H9 (cell line): ENCODE measurements at regions not wholly inside any gene's neighbourhood (a gene's known extent, or its start where the extent isn't known, plus 50 kb on each side); places are given as distances from the start of the nearest gene placed in this dataset.

ENCODE experiments used
- DNase-seq: peaks from one replicate; pipeline ENCODE4 v3.0.0-alpha.2; 2017
- H2AFZ ChIP-seq: one replicate; pipeline ENCODE4 v1.6.1; 2013; ENCODE audit warnings: mild to moderate bottlenecking, low read length, control low read depth, moderate library complexity
- H2AK5ac ChIP-seq: 2 replicates; pipeline ENCODE4 v1.6.1; 2013; ENCODE audit warnings: low read length, control low read depth, mixed read lengths; ENCODE audit not compliant: insufficient read length
- H2BK120ac ChIP-seq: one replicate; pipeline ENCODE4 v1.6.1; 2013; ENCODE audit warnings: low read depth, mild to moderate bottlenecking, low read length, control low read depth, inconsistent platforms; ENCODE audit not compliant: poor library complexity, severe bottlenecking
- H2BK12ac ChIP-seq: 2 replicates; pipeline ENCODE4 v1.6.1; 2013; ENCODE audit warnings: low read length, control low read depth, mixed read lengths, low read depth; ENCODE audit not compliant: insufficient read length
- H2BK15ac ChIP-seq: 2 replicates; pipeline ENCODE4 v1.6.1; 2013; ENCODE audit warnings: low read depth, low read length, control low read depth
- H2BK20ac ChIP-seq: one replicate; pipeline ENCODE4 v1.6.1; 2013; ENCODE audit warnings: low read depth, mild to moderate bottlenecking, low read length, control low read depth, inconsistent platforms; ENCODE audit not compliant: poor library complexity, severe bottlenecking
- H2BK5ac ChIP-seq: 2 replicates; pipeline ENCODE4 v1.6.1; 2013; ENCODE audit warnings: low read length, control low read depth, mixed read lengths; ENCODE audit not compliant: insufficient read length
- H3K14ac ChIP-seq: 2 replicates; pipeline ENCODE4 v1.6.1; 2013; ENCODE audit warnings: low read length, control low read depth; ENCODE audit not compliant: insufficient read depth
- H3K18ac ChIP-seq: 2 replicates; pipeline ENCODE4 v1.6.1; 2013; ENCODE audit warnings: low read depth, mild to moderate bottlenecking, mixed read lengths, low read length, control low read depth; ENCODE audit not compliant: insufficient read length
- H3K23ac ChIP-seq: 2 replicates; pipeline ENCODE4 v1.6.1; 2013; ENCODE audit warnings: low read length, control low read depth, mixed read lengths, low read depth; ENCODE audit not compliant: insufficient read length
- H3K23me2 ChIP-seq: 2 replicates; pipeline ENCODE4 v1.6.1; 2013; ENCODE audit warnings: low read depth, mild to moderate bottlenecking, mixed read lengths, low read length, control low read depth; ENCODE audit not compliant: insufficient read length, poor library complexity, severe bottlenecking
- H3K27ac ChIP-seq: 2 replicates; pipeline ENCODE4 v1.5.1; 2013; ENCODE audit warnings: low read length, control low read depth, mixed read lengths, low read depth; ENCODE audit not compliant: insufficient read length
- H3K27me3 ChIP-seq: 2 replicates; pipeline ENCODE4 v1.6.1; 2013; ENCODE audit warnings: low read length, control low read depth, inconsistent platforms; ENCODE audit not compliant: insufficient read depth
- H3K4ac ChIP-seq: 2 replicates; pipeline ENCODE4 v1.6.1; 2013; ENCODE audit warnings: low read depth, mild to moderate bottlenecking, control low read depth, inconsistent platforms, low read length, moderate library complexity
- H3K4me1 ChIP-seq: 2 replicates; pipeline ENCODE4 v1.6.1; 2013; ENCODE audit warnings: low read length, control low read depth, inconsistent platforms; ENCODE audit not compliant: insufficient read depth
- H3K4me2 ChIP-seq: 2 replicates; pipeline ENCODE4 v1.6.1; 2013; ENCODE audit warnings: low read length, control low read depth, mixed read lengths; ENCODE audit not compliant: insufficient read length, insufficient read depth
- H3K56ac ChIP-seq: 2 replicates; pipeline ENCODE4 v1.6.1; 2013; ENCODE audit warnings: low read depth, mild to moderate bottlenecking, mixed read lengths, low read length, control low read depth; ENCODE audit not compliant: insufficient read length
- H3K79me1 ChIP-seq: 2 replicates; pipeline ENCODE4 v1.6.1; 2013; ENCODE audit warnings: low read depth, mild to moderate bottlenecking, moderate library complexity, low read length, control low read depth, inconsistent platforms; ENCODE audit not compliant: insufficient read depth, poor library complexity, severe bottlenecking
- H3K79me2 ChIP-seq: 2 replicates; pipeline ENCODE4 v1.6.1; 2013; ENCODE audit warnings: low read length, control low read depth, inconsistent platforms; ENCODE audit not compliant: insufficient read depth
- H3K9ac ChIP-seq: 2 replicates; pipeline ENCODE4 v1.6.1; 2013; ENCODE audit warnings: low read length, control low read depth, mixed read lengths; ENCODE audit not compliant: insufficient read length; ENCODE audit errors: extremely low read depth
- H3K9me3 ChIP-seq: one replicate; pipeline ENCODE4 v1.6.1; 2013; ENCODE audit warnings: low read depth, low read length, inconsistent platforms; ENCODE audit not compliant: control insufficient read depth
- H3T11ph ChIP-seq: one replicate; pipeline ENCODE4 v1.6.1; 2013; ENCODE audit warnings: mild to moderate bottlenecking, low read length, control low read depth, inconsistent platforms
- H4K20me1 ChIP-seq: one replicate; pipeline ENCODE4 v1.6.1; 2013; ENCODE audit not compliant: control insufficient read depth, insufficient read length, insufficient read depth
- H4K5ac ChIP-seq: 2 replicates; pipeline ENCODE4 v1.6.1; 2013; ENCODE audit warnings: low read depth, mild to moderate bottlenecking, mixed read lengths, low read length, control low read depth; ENCODE audit not compliant: insufficient read length
- H4K8ac ChIP-seq: replicated peaks from 2 replicates; pipeline ENCODE4 v1.6.1; 2013; ENCODE audit warnings: low read length, control low read depth, mixed read lengths, low read depth; ENCODE audit not compliant: insufficient read length
- H4K91ac ChIP-seq: 2 replicates; pipeline ENCODE4 v1.6.1; 2013; ENCODE audit warnings: low read depth, mild to moderate bottlenecking, moderate library complexity, mixed read lengths, low read length, control low read depth; ENCODE audit not compliant: insufficient read length
- H3K27ac Mint-ChIP-seq, 3 experiments: 2 replicates in 2 of 3; 3 replicates in 1 of 3; pipeline ENCODE4 v1.8.0; 2020 to 2021; ENCODE audit warnings: mixed read lengths in 3 of 3, mild to moderate bottlenecking in 1 of 3, moderate library complexity in 1 of 3
- H3K27me3 Mint-ChIP-seq: 2 replicates; pipeline ENCODE4 v1.8.0; 2021; ENCODE audit warnings: low read depth, mild to moderate bottlenecking, moderate library complexity, mixed read lengths
- H3K36me3 Mint-ChIP-seq, 3 experiments: 2 replicates in 2 of 3; 3 replicates in 1 of 3; pipeline ENCODE4 v1.8.0; 2020 to 2021; ENCODE audit warnings: low read depth in 3 of 3, mixed read lengths in 3 of 3; ENCODE audit not compliant: insufficient read depth in 1 of 3
- H3K4me1 Mint-ChIP-seq, 2 experiments: 2 replicates each; pipeline ENCODE4 v1.8.0; 2020; ENCODE audit warnings: mixed read lengths in 2 of 2
- H3K4me3 Mint-ChIP-seq, 2 experiments: 2 replicates in 1 of 2; 3 replicates in 1 of 2; pipeline ENCODE4 v1.8.0; 2020 to 2021; ENCODE audit warnings: mild to moderate bottlenecking in 2 of 2, mixed read lengths in 2 of 2, moderate library complexity in 1 of 2
- H3K9me3 Mint-ChIP-seq, 2 experiments: 2 replicates in 1 of 2; 3 replicates in 1 of 2; pipeline ENCODE4 v1.8.0; 2020; ENCODE audit warnings: mild to moderate bottlenecking in 2 of 2, mixed read lengths in 2 of 2, moderate library complexity in 1 of 2
- TF ChIP-seq, protein P1 (sequence below): fragments of 200-600 bp; sonication (generic); conservative IDR thresholded peaks from 3 replicates; pipeline ENCODE4 v1.8.0; 2021; ENCODE audit warnings: antibody characterized with exemption, mild to moderate bottlenecking

- no peak overlapping the region for H3K14ac ChIP-seq
- peaks cover 4 to 11% of the 10 kb centered on the region in 2 experiments; a peak in 2 of 4 replicates for H3K4me1 Mint-ChIP-seq
Measured at GRCh38 chr6:51462896-51463295, 624.5 kb downstream of the PKHD1 start.

More at GRCh38 chr6:51462896-51463295, 624.5 kb downstream of the PKHD1 start:
- no peak overlapping the region for H3K4me3 Mint-ChIP-seq
- Histone ChIP-seq H3K27me3 (no peaks in the 10 kb centered on the region), H2BK5ac (no peak overlapping the region), H2AK5ac (no peak overlapping the region), H2BK20ac (no peak overlapping the region), H3K9me3 (no peaks in the 10 kb centered on the region), H4K20me1 (no peaks in the 10 kb centered on the region), H3K18ac (no peak overlapping the region), H3T11ph (no peak overlapping the region), H4K8ac (no peak overlapping the region), H3K23ac (no peak overlapping the region), H3K9ac (no peak overlapping the region), H3K4ac (no peak overlapping the region), H2BK15ac (no peak overlapping the region), H3K79me1 (no peaks in the 10 kb centered on the region), H3K27ac (no peak overlapping the region), H4K5ac (no peak overlapping the region), H3K56ac (no peak overlapping the region), H4K91ac (no peak overlapping the region), H3K4me1 (no peaks in the 10 kb centered on the region), H3K79me2 (no peaks in the 10 kb centered on the region; the same call in 1 of the 2 replicates), H2BK120ac (no peak overlapping the region), H2BK12ac (no peak overlapping the region), H2AFZ (no peak overlapping the region), H3K23me2 (no peaks in the 10 kb centered on the region), H3K4me2 (no peak overlapping the region)
- no peaks in the 10 kb centered on the region for H3K9me3 Mint-ChIP-seq
- no peak for DNase-seq
- TF ChIP-seq, protein P1, sequence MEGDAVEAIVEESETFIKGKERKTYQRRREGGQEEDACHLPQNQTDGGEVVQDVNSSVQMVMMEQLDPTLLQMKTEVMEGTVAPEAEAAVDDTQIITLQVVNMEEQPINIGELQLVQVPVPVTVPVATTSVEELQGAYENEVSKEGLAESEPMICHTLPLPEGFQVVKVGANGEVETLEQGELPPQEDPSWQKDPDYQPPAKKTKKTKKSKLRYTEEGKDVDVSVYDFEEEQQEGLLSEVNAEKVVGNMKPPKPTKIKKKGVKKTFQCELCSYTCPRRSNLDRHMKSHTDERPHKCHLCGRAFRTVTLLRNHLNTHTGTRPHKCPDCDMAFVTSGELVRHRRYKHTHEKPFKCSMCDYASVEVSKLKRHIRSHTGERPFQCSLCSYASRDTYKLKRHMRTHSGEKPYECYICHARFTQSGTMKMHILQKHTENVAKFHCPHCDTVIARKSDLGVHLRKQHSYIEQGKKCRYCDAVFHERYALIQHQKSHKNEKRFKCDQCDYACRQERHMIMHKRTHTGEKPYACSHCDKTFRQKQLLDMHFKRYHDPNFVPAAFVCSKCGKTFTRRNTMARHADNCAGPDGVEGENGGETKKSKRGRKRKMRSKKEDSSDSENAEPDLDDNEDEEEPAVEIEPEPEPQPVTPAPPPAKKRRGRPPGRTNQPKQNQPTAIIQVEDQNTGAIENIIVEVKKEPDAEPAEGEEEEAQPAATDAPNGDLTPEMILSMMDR = no peak
- no peaks in the 10 kb centered on the region for H3K27me3 Mint-ChIP-seq
- no peak overlapping the region for H3K27ac Mint-ChIP-seq
- H3K36me3 Mint-ChIP-seq = no peaks in the 10 kb centered on the region
